Stimulated activated CD4-positive, alpha-beta T cell treated with anti-CD3 and anti-CD28 coated beads, Interleukin-15, amount 100 ng/mL, for 48 hours (primary cell): ENCODE measurements at regions not wholly inside any gene's neighbourhood (a gene's known extent, or its start where the extent isn't known, plus 50 kb on each side); places are given as distances from the start of the nearest gene placed in this dataset.
"Not testable (repeated sequence)": the region's sequence is repeated elsewhere in the genome, so short reads cannot be mapped to it uniquely, and the experiment has no call there.

ENCODE experiments used
- DNase-seq, 2 donors: peaks; one replicate each; pipeline ENCODE4 v3.0.0-alpha.2; 2020; ENCODE audit warnings: low read depth in 2 of 2

GRCh38 chr2:53208815-53209214 lies 558.8 kb upstream of the CHAC2 start:
- no peak for DNase-seq

- not testable (repeated sequence) for DNase-seq
Measured at GRCh38 chr2:53206226-53206625, 561.4 kb upstream of the CHAC2 start.

GRCh38 chr2:53202063-53202462 lies 565.5 kb upstream of the CHAC2 start:
- no peak for DNase-seq

GRCh38 chr2:53200072-53200471 lies 567.5 kb upstream of the CHAC2 start:
- no peak for DNase-seq

- no peak for DNase-seq
Measured at GRCh38 chr2:53188851-53189510, 578.6 kb upstream of the CHAC2 start.

GRCh38 chr2:53183581-53183980 lies 584.0 kb upstream of the CHAC2 start:
- no peak for DNase-seq

GRCh38 chr2:53182601-53183000 lies 585.0 kb upstream of the CHAC2 start:
- no peak for DNase-seq

- DNase-seq: no peak
Measured at GRCh38 chr2:53181759-53182158, 585.8 kb upstream of the CHAC2 start.

- DNase-seq: no peak
Measured at GRCh38 chr2:53177327-53177726, 590.3 kb upstream of the CHAC2 start.

GRCh38 chr2:53174539-53174938 lies 593.1 kb upstream of the CHAC2 start:
- no peak for DNase-seq

- DNase-seq: no peak
Measured at GRCh38 chr2:53173698-53174455, 593.7 kb upstream of the CHAC2 start.

- DNase-seq: no peak
Measured at GRCh38 chr2:53173091-53173490, 594.5 kb upstream of the CHAC2 start.

- no peak for DNase-seq
Measured at GRCh38 chr2:53170466-53170865, 597.1 kb upstream of the CHAC2 start.

GRCh38 chr2:53167227-53167626 lies 600.4 kb upstream of the CHAC2 start:
- DNase-seq: no peak

- DNase-seq: no peak
Measured at GRCh38 chr2:53150146-53150545, 617.5 kb upstream of the CHAC2 start.

GRCh38 chr2:53148221-53148620 lies 619.4 kb upstream of the CHAC2 start:
- no peak for DNase-seq

GRCh38 chr2:53131416-53131815 lies 636.2 kb upstream of the CHAC2 start:
- no peak for DNase-seq

- no peak for DNase-seq
Measured at GRCh38 chr2:53130441-53130943, 637.1 kb upstream of the CHAC2 start.

- no peak for DNase-seq
Measured at GRCh38 chr2:53129851-53130250, 637.8 kb upstream of the CHAC2 start.

GRCh38 chr2:53127061-53127650 lies 640.4 kb upstream of the CHAC2 start:
- no peak for DNase-seq

- no peak for DNase-seq
Measured at GRCh38 chr2:53114991-53115390, 652.6 kb upstream of the CHAC2 start.

GRCh38 chr2:53114582-53114981 lies 653.0 kb upstream of the CHAC2 start:
- DNase-seq: no peak

- not testable (repeated sequence) for DNase-seq
Measured at GRCh38 chr2:53112408-53112807, 655.2 kb upstream of the CHAC2 start.
